Inflammatory macrophage treated with lipopolysaccharide for 4 hours (primary cell): ENCODE measurements at regions not wholly inside any gene's neighbourhood (a gene's known extent, or its start where the extent isn't known, plus 50 kb on each side); places are given as distances from the start of the nearest gene placed in this dataset.

Source experiments
- DNase-seq: peaks from one replicate; pipeline ENCODE4 v3.0.0-alpha.2; 2020

DNA sequence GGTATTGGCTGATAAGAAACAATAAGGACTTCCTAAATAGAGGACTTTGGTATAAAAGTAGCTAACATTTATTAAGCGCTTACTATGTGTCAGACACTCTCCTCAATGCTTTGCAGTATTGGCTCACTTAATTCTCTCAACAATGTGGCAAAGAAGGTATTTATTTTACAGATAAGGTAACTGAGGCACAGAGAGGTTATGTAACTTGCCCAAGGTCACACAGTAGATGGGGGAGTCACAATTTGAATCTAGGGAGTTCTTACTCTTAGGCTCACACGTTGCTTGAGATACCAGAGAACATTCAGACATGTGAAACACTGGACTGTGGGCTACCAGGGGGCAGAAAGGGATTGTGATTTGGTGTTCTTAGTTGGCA is 60.8 kb upstream of the GPR158 start:
- no peak for DNase-seq

GRCh38 chr10:25117757-25118156 is 57.0 kb upstream of the GPR158 start:
- no peak for DNase-seq

DNA sequence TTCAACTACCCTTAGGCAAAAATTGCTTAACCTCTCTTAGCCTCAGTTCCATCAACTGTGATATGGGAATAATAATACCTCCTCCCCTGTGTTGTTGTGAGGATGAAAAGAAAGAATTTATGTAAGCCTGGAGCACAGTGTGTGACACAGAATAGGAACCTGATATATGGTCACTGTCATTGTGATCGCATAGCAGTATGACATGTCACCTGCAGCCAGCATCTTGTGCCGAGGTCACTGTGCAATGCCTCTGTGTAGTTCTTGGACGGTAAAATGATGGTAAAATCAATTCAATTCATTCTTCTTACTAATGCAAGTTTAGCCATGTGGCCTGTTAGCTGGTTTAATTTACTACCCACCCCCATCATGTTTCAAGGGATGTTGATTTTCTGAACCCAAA is 54.6 kb upstream of the GPR158 start:
- no peak for DNase-seq
